ENCODE measurements at regions not wholly inside any gene's neighbourhood (a gene's known extent, or its start where the extent isn't known, plus 50 kb on each side); places are given as distances from the start of the nearest gene placed in this dataset.
"Not testable (repeated sequence)": the region's sequence is repeated elsewhere in the genome, so short reads cannot be mapped to it uniquely, and the experiment has no call there.

DNA sequence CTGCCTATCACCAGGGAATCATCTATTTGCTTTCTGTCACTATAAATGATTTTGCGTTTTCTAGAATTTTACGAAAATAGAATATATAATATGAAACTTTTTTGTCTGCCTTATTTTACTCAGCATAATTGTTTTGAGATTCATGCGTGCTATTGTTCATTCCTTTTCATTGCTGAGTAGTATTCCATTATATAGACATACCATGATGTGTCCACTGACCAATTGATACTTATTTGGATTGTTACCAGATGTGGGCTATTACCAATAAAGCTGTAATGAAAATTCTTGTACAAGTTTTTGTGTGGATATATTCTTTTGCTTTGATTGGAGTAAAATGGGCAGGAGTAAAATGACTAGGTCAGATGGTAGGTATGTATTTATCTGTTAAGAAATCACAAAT, 390.7 kb upstream of the EMCN start:
- H3K4me3 ChIP-seq (ENCODE audit: low read length): no peak overlapping the region
- TF ChIP-seq, protein P1, sequence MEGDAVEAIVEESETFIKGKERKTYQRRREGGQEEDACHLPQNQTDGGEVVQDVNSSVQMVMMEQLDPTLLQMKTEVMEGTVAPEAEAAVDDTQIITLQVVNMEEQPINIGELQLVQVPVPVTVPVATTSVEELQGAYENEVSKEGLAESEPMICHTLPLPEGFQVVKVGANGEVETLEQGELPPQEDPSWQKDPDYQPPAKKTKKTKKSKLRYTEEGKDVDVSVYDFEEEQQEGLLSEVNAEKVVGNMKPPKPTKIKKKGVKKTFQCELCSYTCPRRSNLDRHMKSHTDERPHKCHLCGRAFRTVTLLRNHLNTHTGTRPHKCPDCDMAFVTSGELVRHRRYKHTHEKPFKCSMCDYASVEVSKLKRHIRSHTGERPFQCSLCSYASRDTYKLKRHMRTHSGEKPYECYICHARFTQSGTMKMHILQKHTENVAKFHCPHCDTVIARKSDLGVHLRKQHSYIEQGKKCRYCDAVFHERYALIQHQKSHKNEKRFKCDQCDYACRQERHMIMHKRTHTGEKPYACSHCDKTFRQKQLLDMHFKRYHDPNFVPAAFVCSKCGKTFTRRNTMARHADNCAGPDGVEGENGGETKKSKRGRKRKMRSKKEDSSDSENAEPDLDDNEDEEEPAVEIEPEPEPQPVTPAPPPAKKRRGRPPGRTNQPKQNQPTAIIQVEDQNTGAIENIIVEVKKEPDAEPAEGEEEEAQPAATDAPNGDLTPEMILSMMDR (IDR thresholded peaks at IDR 0.05; ENCODE audit: low read depth, low read length): no peak
- no peak for TF ChIP-seq EZH2phosphoT487 (IDR thresholded peaks at IDR 0.05; ENCODE audit: low read depth)
- H3K27ac ChIP-seq (ENCODE audit: low read length): no peak overlapping the region
- H3K36me3 ChIP-seq (replicated peaks; ENCODE audit: low read depth, low read length): no peaks in the 10 kb centered on the region
- no peaks in the 10 kb centered on the region for H3K79me2 ChIP-seq (ENCODE audit: low read length)
- no peak overlapping the region for H3K4me2 ChIP-seq (ENCODE audit: low read length)
- no peaks in the 10 kb centered on the region for H4K20me1 ChIP-seq (ENCODE audit: insufficient read depth, low read length)
- H3K9ac ChIP-seq (ENCODE audit: low read length): no peak overlapping the region
- no peak overlapping the region for H2AFZ ChIP-seq (ENCODE audit: low read depth, low read length)
- H3K4me1 ChIP-seq (ENCODE audit: low read length): no peaks in the 10 kb centered on the region
- H3K27me3 ChIP-seq (ENCODE audit: low read depth, low read length): no peaks in the 10 kb centered on the region
- no peaks in the 10 kb centered on the region for H3K9me3 ChIP-seq (ENCODE audit: insufficient read depth, low read length)

GRCh38 chr4:100907465-100908454, 389.9 kb upstream of the EMCN start:
- no peak overlapping the region for H2AFZ ChIP-seq (ENCODE audit: low read depth, low read length)
- no peaks in the 10 kb centered on the region for H3K27me3 ChIP-seq (ENCODE audit: low read depth, low read length)
- TF ChIP-seq EZH2phosphoT487 (IDR thresholded peaks at IDR 0.05; ENCODE audit: low read depth): no peak
- TF ChIP-seq, protein P1 (IDR thresholded peaks at IDR 0.05; ENCODE audit: low read depth, low read length): peak; percentile 49
- H3K4me3 ChIP-seq (ENCODE audit: low read length): no peak overlapping the region
- H3K9me3 ChIP-seq (ENCODE audit: insufficient read depth, low read length): no peaks in the 10 kb centered on the region
- H3K9ac ChIP-seq (ENCODE audit: low read length): no peak overlapping the region
- H3K4me2 ChIP-seq (ENCODE audit: low read length): no peak overlapping the region
- no peaks in the 10 kb centered on the region for H3K4me1 ChIP-seq (ENCODE audit: low read length)
- no peaks in the 10 kb centered on the region for H3K36me3 ChIP-seq (replicated peaks; ENCODE audit: low read depth, low read length)
- no peaks in the 10 kb centered on the region for H4K20me1 ChIP-seq (ENCODE audit: insufficient read depth, low read length)
- no peaks in the 10 kb centered on the region for H3K79me2 ChIP-seq (ENCODE audit: low read length)
- H3K27ac ChIP-seq (ENCODE audit: low read length): no peak overlapping the region

DNA sequence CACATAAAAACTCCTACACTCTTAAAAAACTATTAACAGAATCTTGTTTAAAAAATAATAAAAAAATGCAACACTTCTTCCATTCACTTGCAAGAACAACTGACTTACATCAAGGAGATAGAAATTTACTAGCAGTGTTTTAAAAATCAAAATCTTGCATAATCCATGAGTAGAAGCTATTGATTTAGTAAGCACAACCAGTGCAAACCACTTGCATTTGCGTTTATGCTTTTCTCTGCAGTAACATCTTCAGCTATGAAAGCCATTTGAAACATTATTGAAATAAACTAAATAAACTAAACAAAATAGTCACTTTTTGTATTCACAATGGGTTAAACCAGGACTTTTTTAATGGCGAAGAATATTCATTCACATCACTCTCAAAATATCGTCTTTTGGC, 389.2 kb upstream of the EMCN start:
- no peaks in the 10 kb centered on the region for H3K27me3 ChIP-seq (ENCODE audit: low read depth, low read length)
- no peak overlapping the region for H3K27ac ChIP-seq (ENCODE audit: low read length)
- H3K4me3 ChIP-seq (ENCODE audit: low read length): no peak overlapping the region
- no peaks in the 10 kb centered on the region for H3K79me2 ChIP-seq (ENCODE audit: low read length)
- H4K20me1 ChIP-seq (ENCODE audit: insufficient read depth, low read length): no peaks in the 10 kb centered on the region
- H3K4me1 ChIP-seq (ENCODE audit: low read length): no peaks in the 10 kb centered on the region
- H3K9me3 ChIP-seq (ENCODE audit: insufficient read depth, low read length): no peaks in the 10 kb centered on the region
- H2AFZ ChIP-seq (ENCODE audit: low read depth, low read length): no peak overlapping the region
- no peak for TF ChIP-seq EZH2phosphoT487 (IDR thresholded peaks at IDR 0.05; ENCODE audit: low read depth)
- TF ChIP-seq, protein P1 (IDR thresholded peaks at IDR 0.05; ENCODE audit: low read depth, low read length): no peak
- H3K9ac ChIP-seq (ENCODE audit: low read length): no peak overlapping the region
- H3K4me2 ChIP-seq (ENCODE audit: low read length): no peak overlapping the region
- H3K36me3 ChIP-seq (replicated peaks; ENCODE audit: low read depth, low read length): no peaks in the 10 kb centered on the region

- H3K4me1 ChIP-seq (ENCODE audit: low read length); H3K4me3 ChIP-seq (ENCODE audit: low read length); H3K27me3 ChIP-seq (ENCODE audit: low read depth, low read length); H3K36me3 ChIP-seq (replicated peaks; ENCODE audit: low read depth, low read length); H3K4me2 ChIP-seq (ENCODE audit: low read length); H3K9ac ChIP-seq (ENCODE audit: low read length); H2AFZ ChIP-seq (ENCODE audit: low read depth, low read length); H4K20me1 ChIP-seq (ENCODE audit: insufficient read depth, low read length); H3K27ac ChIP-seq (ENCODE audit: low read length); H3K79me2 ChIP-seq (ENCODE audit: low read length); H3K9me3 ChIP-seq (ENCODE audit: insufficient read depth, low read length): not testable (repeated sequence)
Measured at GRCh38 chr4:100900945-100901344, 383.1 kb upstream of the EMCN start.
